ENCODE measurements at regions not wholly inside any gene's neighbourhood (a gene's known extent, or its start where the extent isn't known, plus 50 kb on each side); places are given as distances from the start of the nearest gene placed in this dataset.

DNA sequence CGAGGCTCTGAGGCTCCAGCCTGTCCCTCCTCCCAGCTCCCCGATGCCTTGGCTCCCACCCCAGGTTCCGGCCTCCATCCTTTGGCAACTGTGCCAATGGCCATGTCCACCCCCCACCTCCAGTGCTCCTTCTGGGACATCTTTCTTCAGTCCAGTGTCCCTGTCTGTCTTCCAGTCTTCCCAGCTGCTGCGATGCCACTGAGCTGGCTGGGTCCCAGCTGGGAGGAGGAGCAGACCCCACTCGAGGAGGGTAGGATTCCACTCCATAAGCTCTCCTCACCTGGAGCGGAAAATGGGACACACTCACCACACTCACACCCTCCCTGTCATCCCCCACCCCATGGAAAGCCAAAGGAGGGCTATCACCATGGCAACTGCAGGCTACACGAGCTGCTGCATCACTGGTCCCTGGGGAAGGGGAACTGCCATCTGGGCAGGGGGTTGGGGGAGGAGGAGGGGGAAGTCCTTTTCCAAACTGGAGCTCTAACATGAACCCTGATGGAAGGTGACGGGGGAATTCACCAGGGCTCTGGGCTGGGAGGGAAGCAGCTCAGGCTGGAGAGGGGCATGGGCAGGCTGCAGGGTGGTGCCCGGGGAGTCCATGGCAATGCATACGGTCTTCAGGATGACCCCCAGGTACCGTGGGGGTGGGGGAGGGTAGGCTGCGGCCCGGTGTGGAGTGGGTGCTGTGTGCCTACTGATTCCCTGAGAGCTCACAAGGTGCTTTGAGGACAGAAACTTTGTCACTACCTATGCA is 94.3 kb downstream of the LRRC74A start:
- TF ChIP-seq, protein P1, sequence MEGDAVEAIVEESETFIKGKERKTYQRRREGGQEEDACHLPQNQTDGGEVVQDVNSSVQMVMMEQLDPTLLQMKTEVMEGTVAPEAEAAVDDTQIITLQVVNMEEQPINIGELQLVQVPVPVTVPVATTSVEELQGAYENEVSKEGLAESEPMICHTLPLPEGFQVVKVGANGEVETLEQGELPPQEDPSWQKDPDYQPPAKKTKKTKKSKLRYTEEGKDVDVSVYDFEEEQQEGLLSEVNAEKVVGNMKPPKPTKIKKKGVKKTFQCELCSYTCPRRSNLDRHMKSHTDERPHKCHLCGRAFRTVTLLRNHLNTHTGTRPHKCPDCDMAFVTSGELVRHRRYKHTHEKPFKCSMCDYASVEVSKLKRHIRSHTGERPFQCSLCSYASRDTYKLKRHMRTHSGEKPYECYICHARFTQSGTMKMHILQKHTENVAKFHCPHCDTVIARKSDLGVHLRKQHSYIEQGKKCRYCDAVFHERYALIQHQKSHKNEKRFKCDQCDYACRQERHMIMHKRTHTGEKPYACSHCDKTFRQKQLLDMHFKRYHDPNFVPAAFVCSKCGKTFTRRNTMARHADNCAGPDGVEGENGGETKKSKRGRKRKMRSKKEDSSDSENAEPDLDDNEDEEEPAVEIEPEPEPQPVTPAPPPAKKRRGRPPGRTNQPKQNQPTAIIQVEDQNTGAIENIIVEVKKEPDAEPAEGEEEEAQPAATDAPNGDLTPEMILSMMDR (conservative IDR thresholded peaks at IDR 0.05; ENCODE audit: low read depth, low read length): no peak
- no peak for DNase-seq (ENCODE audit: low read depth)
- no peak overlapping the region for H3K4me3 ChIP-seq (ENCODE audit: low read depth, low read length)

DNA sequence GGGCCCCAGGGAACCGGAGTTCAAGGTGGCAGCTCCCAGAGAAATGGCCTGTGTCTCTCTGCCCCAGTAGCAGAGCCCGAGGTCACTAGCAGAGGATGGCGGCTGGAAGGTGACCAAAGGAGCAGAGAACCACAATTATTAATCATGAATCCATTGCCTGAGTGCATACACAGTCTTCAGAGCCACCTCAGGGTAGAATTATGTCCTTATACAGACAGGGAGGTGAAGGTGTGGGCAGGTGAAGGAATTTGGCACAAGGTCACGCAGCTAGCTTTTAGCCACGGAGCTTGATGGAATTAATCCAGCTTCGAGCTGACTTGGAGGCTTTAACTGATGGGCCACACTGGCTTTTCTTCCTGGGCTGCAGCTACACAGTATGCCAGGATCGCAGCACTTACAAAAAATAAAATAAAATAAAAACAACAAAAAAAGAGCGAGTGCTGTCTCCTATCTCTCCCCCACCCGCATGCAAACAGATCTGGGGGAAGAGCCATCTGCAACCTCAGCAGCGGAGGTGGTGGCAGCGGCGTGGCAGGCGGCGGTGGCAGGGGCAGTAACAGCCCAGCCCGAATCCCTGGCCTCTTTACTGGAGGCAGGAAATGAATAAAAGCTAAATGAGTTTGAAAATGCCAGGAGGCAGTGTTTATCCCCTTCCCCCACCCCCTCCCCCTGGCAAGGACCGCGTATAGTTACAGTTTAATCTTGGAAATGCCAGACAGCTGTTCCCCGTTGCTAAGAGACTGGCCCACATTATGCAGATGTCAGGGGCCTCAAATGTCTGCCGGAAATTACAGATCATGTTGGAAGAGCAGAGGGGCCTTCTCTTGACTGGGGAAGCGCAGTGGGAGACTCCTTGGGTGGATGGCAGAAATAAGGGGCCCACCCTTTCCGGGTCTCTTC is 93.5 kb downstream of the LRRC74A start:
- peak overlapping the region; percentile 36 for H3K4me3 ChIP-seq (ENCODE audit: low read depth, low read length)
- DNase-seq (ENCODE audit: low read depth): peak; percentile 63
- TF ChIP-seq, protein P1 (conservative IDR thresholded peaks at IDR 0.05; ENCODE audit: low read depth, low read length): no peak

All from epithelial cell of proximal tubule (primary cell).